Muscle of leg (tissue), 3 donors: ENCODE measurements at regions not wholly inside any gene's neighbourhood (a gene's known extent, or its start where the extent isn't known, plus 50 kb on each side); places are given as distances from the start of the nearest gene placed in this dataset.

Experiments used
- DNase-seq: peaks from one replicate; pipeline ENCODE4 v3.0.0; 2013
- H3K27ac ChIP-seq: one replicate; pipeline ENCODE4 v1.5.1; 2013; ENCODE audit warnings: mild to moderate bottlenecking, low read length, control low read depth
- H3K27me3 ChIP-seq: one replicate; pipeline ENCODE4 v1.6.1; 2013; ENCODE audit warnings: low read length; ENCODE audit not compliant: control insufficient read depth, insufficient read depth
- H3K36me3 ChIP-seq: one replicate; pipeline ENCODE4 v1.6.1; 2013; ENCODE audit warnings: low read length; ENCODE audit not compliant: control insufficient read depth, insufficient read depth
- H3K4me1 ChIP-seq: one replicate; pipeline ENCODE4 v1.6.1; 2013; ENCODE audit warnings: low read length; ENCODE audit not compliant: control insufficient read depth, insufficient read depth
- H3K4me3 ChIP-seq: one replicate; pipeline ENCODE4 v1.5.1; 2013; ENCODE audit warnings: low read length, control low read depth
- H3K9me3 ChIP-seq: replicated peaks from 2 replicates; pipeline ENCODE4 v1.6.1; 2013; ENCODE audit warnings: low read depth, low read length; ENCODE audit not compliant: control insufficient read depth
- WGBS: methylation state at CpG from one replicate; pipeline ENCODE4 v1.1.5; 2013; ENCODE audit warnings: missing lambda C conversion rate; ENCODE audit not compliant: insufficient coverage; 5-methylcytosine and 5-hydroxymethylcytosine counted together

DNA sequence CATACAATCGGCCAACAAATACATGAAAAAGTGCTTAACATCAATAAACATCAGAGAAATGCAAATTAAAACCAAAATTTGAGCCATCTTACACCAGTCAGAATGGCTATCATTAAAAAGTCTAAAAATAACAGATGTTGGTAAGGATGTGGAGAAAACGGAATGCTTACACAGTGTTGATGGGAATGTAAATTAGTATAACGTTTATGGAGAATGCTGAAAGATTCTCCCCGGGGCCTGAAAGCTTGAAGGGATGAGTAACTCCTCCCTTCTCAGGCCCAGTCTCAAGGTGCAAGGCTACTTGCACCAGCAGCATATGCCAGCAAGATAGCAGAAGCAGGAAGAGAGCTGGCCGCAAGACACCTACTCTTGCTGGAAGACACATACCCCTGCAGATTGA lies 123.7 kb upstream of the NLGN1 start:
- Histone ChIP-seq H3K4me3 (no peak overlapping the region), H3K9me3 (no peaks in the 10 kb centered on the region), H3K36me3 (no peaks in the 10 kb centered on the region), H3K4me1 (no peaks in the 10 kb centered on the region), H3K27ac (no peak overlapping the region), H3K27me3 (no peaks in the 10 kb centered on the region)
- 80% methylated on average over 3 of the region's 5 CpGs for WGBS
- DNase-seq = no peak

DNA sequence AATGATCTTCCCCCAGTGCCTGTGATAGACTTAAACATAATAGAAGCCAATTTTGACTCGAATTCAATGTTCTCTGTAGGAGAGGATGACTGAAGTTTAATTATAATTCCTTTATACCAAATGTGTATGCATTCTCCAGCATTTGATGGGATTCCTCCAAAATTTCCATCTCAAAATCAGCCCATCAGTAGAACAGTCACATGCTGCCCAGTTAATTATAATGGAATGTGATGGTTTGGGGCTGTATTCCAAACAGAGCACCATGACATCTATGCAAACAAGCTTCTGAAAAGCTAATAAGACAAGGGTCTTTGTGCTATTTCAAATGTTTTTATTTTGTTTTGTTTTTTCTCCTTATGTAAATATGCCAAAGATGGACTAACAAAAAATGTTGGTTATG lies 127.7 kb upstream of the SPATA16 start:
- no peaks in the 10 kb centered on the region for H3K4me1 ChIP-seq
- H3K9me3 ChIP-seq = no peaks in the 10 kb centered on the region
- no peaks in the 10 kb centered on the region for H3K27me3 ChIP-seq
- no peak overlapping the region for H3K4me3 ChIP-seq
- WGBS = no CpG with 5 or more reads among the region's 1 CpG
- H3K27ac ChIP-seq = no peak overlapping the region
- H3K36me3 ChIP-seq = no peaks in the 10 kb centered on the region
- DNase-seq = no peak

- H3K4me1 ChIP-seq = no peaks in the 10 kb centered on the region
- H3K27ac ChIP-seq = no peak overlapping the region
- no peak overlapping the region for H3K4me3 ChIP-seq
- no peaks in the 10 kb centered on the region for H3K36me3 ChIP-seq
- H3K9me3 ChIP-seq = no peaks in the 10 kb centered on the region
- H3K27me3 ChIP-seq = no peaks in the 10 kb centered on the region
- no peak for DNase-seq
Measured at GRCh38 chr3:173267716-173268115, 126.7 kb upstream of the SPATA16 start.

DNA sequence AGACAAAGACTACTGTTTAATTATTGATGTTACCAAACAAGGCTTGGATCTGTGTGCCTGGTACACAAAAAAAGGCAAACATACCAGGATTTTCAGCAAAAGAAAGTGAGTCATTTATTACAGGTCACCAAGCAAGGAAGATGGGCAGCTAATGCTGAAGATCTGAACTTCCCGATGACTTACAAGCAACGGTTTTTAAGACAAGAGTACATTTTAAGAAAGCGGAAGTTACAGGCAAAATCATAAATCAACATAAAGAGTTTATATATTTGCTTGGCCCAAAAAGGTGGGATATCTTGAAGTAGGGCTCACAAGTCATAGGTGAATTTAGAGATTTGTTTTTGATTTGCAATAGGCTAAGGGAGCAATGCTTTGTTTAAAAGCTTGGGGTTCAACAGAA lies 125.4 kb upstream of the SPATA16 start:
- DNase-seq = no peak
- no peak overlapping the region for H3K4me3 ChIP-seq
- no CpG with 5 or more reads among the region's 3 CpGs for WGBS
- no peaks in the 10 kb centered on the region for H3K4me1 ChIP-seq
- H3K36me3 ChIP-seq = no peaks in the 10 kb centered on the region
- no peak overlapping the region for H3K27ac ChIP-seq
- H3K9me3 ChIP-seq = no peaks in the 10 kb centered on the region
- H3K27me3 ChIP-seq = no peaks in the 10 kb centered on the region

- no peaks in the 10 kb centered on the region for H3K9me3 ChIP-seq
- H3K27ac ChIP-seq = no peak overlapping the region
- H3K4me1 ChIP-seq = no peaks in the 10 kb centered on the region
- H3K27me3 ChIP-seq = no peaks in the 10 kb centered on the region
- peak; percentile 16 for DNase-seq
- no peak overlapping the region for H3K4me3 ChIP-seq
- H3K36me3 ChIP-seq = no peaks in the 10 kb centered on the region
- no CpG with 5 or more reads among the region's 1 CpG for WGBS
Measured at GRCh38 chr3:173258697-173259096, 117.7 kb upstream of the SPATA16 start.

GRCh38 chr3:173257797-173258196 lies 116.8 kb upstream of the SPATA16 start:
- Histone ChIP-seq H3K9me3 (no peaks in the 10 kb centered on the region), H3K27ac (no peak overlapping the region), H3K27me3 (no peaks in the 10 kb centered on the region), H3K4me3 (no peak overlapping the region), H3K36me3 (no peaks in the 10 kb centered on the region), H3K4me1 (no peaks in the 10 kb centered on the region)
- WGBS = 69% methylated on average over 3 of the region's 4 CpGs
- no peak for DNase-seq

GRCh38 chr3:173255555-173255954 lies 114.5 kb upstream of the SPATA16 start:
- Histone ChIP-seq H3K4me3 (no peak overlapping the region), H3K36me3 (no peaks in the 10 kb centered on the region), H3K4me1 (no peaks in the 10 kb centered on the region), H3K27me3 (no peaks in the 10 kb centered on the region), H3K9me3 (no peaks in the 10 kb centered on the region), H3K27ac (no peak overlapping the region)
- WGBS = no CpG with 5 or more reads among the region's 5 CpGs
- peak; percentile 16 for DNase-seq

- DNase-seq = no peak
- no peaks in the 10 kb centered on the region for H3K4me1 ChIP-seq
- H3K27ac ChIP-seq = no peak overlapping the region
- no peaks in the 10 kb centered on the region for H3K36me3 ChIP-seq
- no peaks in the 10 kb centered on the region for H3K27me3 ChIP-seq
- no peak overlapping the region for H3K4me3 ChIP-seq
- 89% methylated on average over 1 of the region's 1 CpG for WGBS
- peaks cover 2% of the 10 kb centered on the region for H3K9me3 ChIP-seq
Measured at GRCh38 chr3:173253471-173253870, 112.4 kb upstream of the SPATA16 start.

- no peak for DNase-seq
- 78% methylated on average over 1 of the region's 2 CpGs for WGBS
Measured at GRCh38 chr3:173249457-173249856, 108.4 kb upstream of the SPATA16 start.

GRCh38 chr3:173241727-173242126 lies 100.7 kb upstream of the SPATA16 start:
- Histone ChIP-seq H3K27ac (no peak overlapping the region), H3K4me1 (no peaks in the 10 kb centered on the region), H3K4me3 (no peak overlapping the region), H3K9me3 (no peaks in the 10 kb centered on the region), H3K36me3 (no peaks in the 10 kb centered on the region), H3K27me3 (no peaks in the 10 kb centered on the region)
- no peak for DNase-seq
- no CpG with 5 or more reads among the region's 1 CpG for WGBS

More at GRCh38 chr3:173249457-173249856, 108.4 kb upstream of the SPATA16 start:
- Histone ChIP-seq H3K27ac (no peak overlapping the region), H3K27me3 (no peaks in the 10 kb centered on the region), H3K4me3 (no peak overlapping the region), H3K9me3 (peaks cover 2% of the 10 kb centered on the region), H3K4me1 (no peaks in the 10 kb centered on the region), H3K36me3 (no peaks in the 10 kb centered on the region)

DNA sequence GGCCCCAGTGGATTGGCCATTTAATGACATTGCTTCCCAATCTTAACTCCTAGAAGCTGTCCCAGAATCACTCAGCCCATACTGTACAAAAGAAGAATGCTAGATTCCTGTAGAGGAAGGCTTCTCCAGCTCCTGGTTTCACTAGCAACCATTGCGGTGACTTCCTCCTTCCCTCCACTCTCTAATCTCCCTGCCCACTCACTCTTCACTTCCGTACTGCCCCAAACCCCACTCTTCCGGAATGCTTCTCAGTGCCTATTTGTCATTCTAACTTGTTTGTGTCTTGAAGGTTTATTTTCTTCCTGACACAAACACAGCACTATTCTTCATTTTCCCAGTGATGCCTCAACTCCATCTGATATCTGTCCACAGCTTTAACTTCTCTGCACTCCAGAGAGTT lies 97.1 kb upstream of the SPATA16 start:
- H3K36me3 ChIP-seq = no peaks in the 10 kb centered on the region
- no peak overlapping the region for H3K4me3 ChIP-seq
- H3K27me3 ChIP-seq = no peaks in the 10 kb centered on the region
- H3K4me1 ChIP-seq = no peaks in the 10 kb centered on the region
- H3K27ac ChIP-seq = no peak overlapping the region
- 90% methylated on average over 2 of the region's 3 CpGs for WGBS
- H3K9me3 ChIP-seq = no peaks in the 10 kb centered on the region
- DNase-seq = no peak
